Panc1 (cell line): ENCODE measurements at regions not wholly inside any gene's neighbourhood (a gene's known extent, or its start where the extent isn't known, plus 50 kb on each side); places are given as distances from the start of the nearest gene placed in this dataset.

Source experiments
- ATAC-seq: fragments of 200-7000 bp; cut with Tn5 transposase; 2 replicates; pipeline ENCODE4 v1.9.1; 2020; ENCODE audit warnings: mild to moderate bottlenecking, moderate library complexity
- BruUV-seq: library from RNA; stranded (reverse); fragments of 400-500 nt; replicated peaks from 2 replicates; lab custom pipeline; 2021; lab: Mats Ljungman, UMichigan
- CTCF ChIA-PET: fragments of 300-600 bp; sonication (Branson Sonifier 250); formaldehyde crosslinking; loops from one replicate; lab custom pipeline; 2022; ENCODE audit warnings: antibody characterized with exemption; lab: Charles Lee
- POLR2A ChIA-PET: fragments of 300-600 bp; sonication (Branson Sonifier 250); formaldehyde crosslinking; loops from one replicate; lab custom pipeline; 2022; ENCODE audit warnings: antibody characterized with exemption; lab: Charles Lee
- DNase-seq: peaks from one replicate; pipeline ENCODE4 v3.0.0-alpha.2; 2010; ENCODE audit warnings: low read depth, low spot score
- H3K27ac ChIP-seq: 2 replicates; pipeline ENCODE4 v1.5.1; 2011; ENCODE audit warnings: mild to moderate bottlenecking, low read length, inconsistent platforms
- H3K27me3 ChIP-seq: fragments of 200-500 bp; sonication (Bioruptor generic); 2 replicates; pipeline ENCODE4 v1.6.0; 2014; ENCODE audit warnings: low read length, inconsistent platforms; ENCODE audit not compliant: control insufficient read depth, insufficient read depth
- H3K36me3 ChIP-seq: fragments of 200-500 bp; sonication (Bioruptor generic); 2 replicates; pipeline ENCODE4 v1.5.1; 2014; ENCODE audit warnings: inconsistent platforms, mild to moderate bottlenecking, low read length, moderate library complexity; ENCODE audit not compliant: control insufficient read depth, insufficient read depth
- H3K4me1 ChIP-seq: 2 replicates; pipeline ENCODE4 v1.5.1; 2011; ENCODE audit warnings: inconsistent platforms, mild to moderate bottlenecking, low read length, moderate library complexity; ENCODE audit not compliant: control insufficient read depth, insufficient read depth
- H3K4me3 ChIP-seq, 2 experiments: 2 replicates each; pipeline ENCODE4 v1.5.1; 2011 to 2012; ENCODE audit warnings: low read depth in 2 of 2, low read length in 2 of 2, mild to moderate bottlenecking in 2 of 2, inconsistent platforms in 1 of 2, moderate library complexity in 1 of 2
- H3K9me3 ChIP-seq: fragments of 200-500 bp; sonication (Bioruptor generic); 2 replicates; pipeline ENCODE4 v1.5.1; 2014; ENCODE audit warnings: low read depth, mild to moderate bottlenecking, inconsistent platforms, low read length, moderate library complexity; ENCODE audit not compliant: control insufficient read depth, insufficient read depth
- POLR2AphosphoS5 ChIP-seq: IDR thresholded peaks from 2 replicates; pipeline ENCODE4 v1.6.1; 2012; ENCODE audit warnings: mild to moderate bottlenecking, low read depth, low read length, moderate library complexity
- SIN3A ChIP-seq: IDR thresholded peaks from 2 replicates; pipeline ENCODE4 v1.6.1; 2012; ENCODE audit warnings: low read depth, mild to moderate bottlenecking, low read length, moderate library complexity, borderline replicate concordance; ENCODE audit not compliant: insufficient read depth
- TCF7L2 ChIP-seq: IDR thresholded peaks from 2 replicates; pipeline ENCODE4 v1.6.1; 2011; ENCODE audit warnings: mild to moderate bottlenecking, low read depth, low read length, inconsistent platforms
- in situ Hi-C: cut with HindIII; loops from 2 replicates; pipeline ENCODE4 v1.10.0; 2016; ENCODE audit warnings: low sequenced_read_pairs, low pct_unique_long_range_greater_than_20kb
- intact Hi-C: fragments of 100-400 bp; cut with micrococcal nuclease; formaldehyde crosslinking; loops from one replicate; pipeline ENCODE4 v1.10.0; 2022; ENCODE audit not compliant: unreplicated experiment
- TF ChIP-seq, protein P1 (sequence below): fragments of 450-650 bp; IDR thresholded peaks from 2 replicates; pipeline ENCODE4 v1.5.1; 2017; ENCODE audit warnings: mild to moderate bottlenecking
- TF ChIP-seq, protein P2 (sequence below), 2 experiments: IDR thresholded peaks; 2 replicates each; pipeline ENCODE4 v1.6.1; 2011 to 2012; ENCODE audit warnings: low read depth in 2 of 2, control low read depth in 1 of 2, low read length in 1 of 2, mild to moderate bottlenecking in 1 of 2, moderate library complexity in 1 of 2; ENCODE audit not compliant: insufficient read depth in 1 of 2

DNA sequence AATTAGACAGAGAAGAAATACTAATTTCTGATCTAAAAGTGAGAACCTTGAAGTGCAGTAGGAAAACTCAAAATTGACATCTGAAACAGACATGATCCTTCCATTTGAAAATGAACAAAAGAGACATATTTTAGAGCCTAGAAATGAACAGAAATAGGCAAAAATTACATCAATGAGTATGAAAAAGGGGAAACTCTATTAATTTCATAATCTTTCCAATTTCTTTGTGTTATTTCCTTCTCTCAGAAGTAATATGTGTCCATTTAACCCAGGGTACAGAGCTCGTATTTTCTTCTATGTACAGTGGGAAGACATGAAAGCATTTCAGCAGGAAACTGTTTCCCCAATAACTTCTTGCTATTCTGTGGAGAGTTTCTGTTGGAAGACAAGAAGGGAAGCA lies 263.1 kb downstream of the CGGBP1 start:
- Histone ChIP-seq H3K27me3 (no peaks in the 10 kb centered on the region), H3K27ac (no peak overlapping the region), H3K4me3 (no peak overlapping the region), H3K9me3 (no peaks in the 10 kb centered on the region), H3K4me1 (no peaks in the 10 kb centered on the region), H3K36me3 (no peaks in the 10 kb centered on the region)
- in situ Hi-C loops = no loop called here
- ChIA-PET POLR2A (no interaction called here), CTCF (no interaction called here)
- intact Hi-C loops = no loop called here
- ATAC-seq = no peak
- DNase-seq = no peak
- no TSS peak for BruUV-seq
- TF ChIP-seq POLR2AphosphoS5 (no peak), SIN3A (no peak), TCF7L2 (no peak)
- TF ChIP-seq, protein P1, sequence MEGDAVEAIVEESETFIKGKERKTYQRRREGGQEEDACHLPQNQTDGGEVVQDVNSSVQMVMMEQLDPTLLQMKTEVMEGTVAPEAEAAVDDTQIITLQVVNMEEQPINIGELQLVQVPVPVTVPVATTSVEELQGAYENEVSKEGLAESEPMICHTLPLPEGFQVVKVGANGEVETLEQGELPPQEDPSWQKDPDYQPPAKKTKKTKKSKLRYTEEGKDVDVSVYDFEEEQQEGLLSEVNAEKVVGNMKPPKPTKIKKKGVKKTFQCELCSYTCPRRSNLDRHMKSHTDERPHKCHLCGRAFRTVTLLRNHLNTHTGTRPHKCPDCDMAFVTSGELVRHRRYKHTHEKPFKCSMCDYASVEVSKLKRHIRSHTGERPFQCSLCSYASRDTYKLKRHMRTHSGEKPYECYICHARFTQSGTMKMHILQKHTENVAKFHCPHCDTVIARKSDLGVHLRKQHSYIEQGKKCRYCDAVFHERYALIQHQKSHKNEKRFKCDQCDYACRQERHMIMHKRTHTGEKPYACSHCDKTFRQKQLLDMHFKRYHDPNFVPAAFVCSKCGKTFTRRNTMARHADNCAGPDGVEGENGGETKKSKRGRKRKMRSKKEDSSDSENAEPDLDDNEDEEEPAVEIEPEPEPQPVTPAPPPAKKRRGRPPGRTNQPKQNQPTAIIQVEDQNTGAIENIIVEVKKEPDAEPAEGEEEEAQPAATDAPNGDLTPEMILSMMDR = no peak
- TF ChIP-seq, protein P2, sequence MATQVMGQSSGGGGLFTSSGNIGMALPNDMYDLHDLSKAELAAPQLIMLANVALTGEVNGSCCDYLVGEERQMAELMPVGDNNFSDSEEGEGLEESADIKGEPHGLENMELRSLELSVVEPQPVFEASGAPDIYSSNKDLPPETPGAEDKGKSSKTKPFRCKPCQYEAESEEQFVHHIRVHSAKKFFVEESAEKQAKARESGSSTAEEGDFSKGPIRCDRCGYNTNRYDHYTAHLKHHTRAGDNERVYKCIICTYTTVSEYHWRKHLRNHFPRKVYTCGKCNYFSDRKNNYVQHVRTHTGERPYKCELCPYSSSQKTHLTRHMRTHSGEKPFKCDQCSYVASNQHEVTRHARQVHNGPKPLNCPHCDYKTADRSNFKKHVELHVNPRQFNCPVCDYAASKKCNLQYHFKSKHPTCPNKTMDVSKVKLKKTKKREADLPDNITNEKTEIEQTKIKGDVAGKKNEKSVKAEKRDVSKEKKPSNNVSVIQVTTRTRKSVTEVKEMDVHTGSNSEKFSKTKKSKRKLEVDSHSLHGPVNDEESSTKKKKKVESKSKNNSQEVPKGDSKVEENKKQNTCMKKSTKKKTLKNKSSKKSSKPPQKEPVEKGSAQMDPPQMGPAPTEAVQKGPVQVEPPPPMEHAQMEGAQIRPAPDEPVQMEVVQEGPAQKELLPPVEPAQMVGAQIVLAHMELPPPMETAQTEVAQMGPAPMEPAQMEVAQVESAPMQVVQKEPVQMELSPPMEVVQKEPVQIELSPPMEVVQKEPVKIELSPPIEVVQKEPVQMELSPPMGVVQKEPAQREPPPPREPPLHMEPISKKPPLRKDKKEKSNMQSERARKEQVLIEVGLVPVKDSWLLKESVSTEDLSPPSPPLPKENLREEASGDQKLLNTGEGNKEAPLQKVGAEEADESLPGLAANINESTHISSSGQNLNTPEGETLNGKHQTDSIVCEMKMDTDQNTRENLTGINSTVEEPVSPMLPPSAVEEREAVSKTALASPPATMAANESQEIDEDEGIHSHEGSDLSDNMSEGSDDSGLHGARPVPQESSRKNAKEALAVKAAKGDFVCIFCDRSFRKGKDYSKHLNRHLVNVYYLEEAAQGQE (IDR thresholded peaks at IDR 0.05; ENCODE audit: insufficient read depth in 1 of 2, low read depth in 2 of 2, low read length in 1 of 2) = no peak

DNA sequence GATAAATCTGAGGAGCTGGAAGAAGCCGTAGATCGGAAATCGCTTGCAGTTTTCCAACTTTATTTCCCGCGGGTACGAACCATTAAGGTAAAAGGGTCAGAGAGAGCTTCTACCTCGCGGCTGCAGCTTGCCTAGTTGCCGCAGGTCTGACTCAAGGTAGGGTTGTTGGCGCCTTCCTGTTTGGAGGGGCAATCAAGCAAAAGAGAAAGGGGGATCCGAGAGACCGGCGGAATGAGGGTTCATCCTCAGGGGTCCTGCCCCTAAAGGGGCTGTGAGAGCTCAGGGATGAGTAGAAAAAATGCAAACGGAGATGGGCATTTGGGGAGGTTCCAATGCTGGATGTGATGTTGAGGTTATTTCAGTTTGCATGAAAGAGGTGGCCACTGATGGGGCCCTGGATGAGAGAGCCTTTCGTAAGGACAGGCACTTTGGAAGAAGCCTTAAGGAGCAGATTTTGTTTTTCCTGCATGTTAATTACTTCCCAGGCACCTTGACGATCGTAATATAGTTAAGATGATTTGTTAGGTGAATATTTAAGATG lies 265.4 kb downstream of the CGGBP1 start:
- DNase-seq (no peak), ATAC-seq (no peak)
- no peaks in the 10 kb centered on the region for H3K4me1 ChIP-seq
- in situ Hi-C loops = no loop called here
- H3K27ac ChIP-seq = no peak overlapping the region
- H3K27me3 ChIP-seq = no peaks in the 10 kb centered on the region
- ChIA-PET POLR2A (no interaction called here), CTCF (no interaction called here)
- TF ChIP-seq POLR2AphosphoS5 = no peak
- TF ChIP-seq, protein P1 = no peak
- TF ChIP-seq, protein P2 (IDR thresholded peaks at IDR 0.05; ENCODE audit: insufficient read depth in 1 of 2, low read depth in 2 of 2, low read length in 1 of 2) = no peak
- no peak for TF ChIP-seq TCF7L2
- no peak for TF ChIP-seq SIN3A
- intact Hi-C loops = no loop called here
- H3K9me3 ChIP-seq = no peaks in the 10 kb centered on the region
- BruUV-seq = no TSS peak
- no peak overlapping the region for H3K4me3 ChIP-seq
- H3K36me3 ChIP-seq = no peaks in the 10 kb centered on the region
